Adipose tissue (tissue), 3 donors: ENCODE measurements at regions not wholly inside any gene's neighbourhood (a gene's known extent, or its start where the extent isn't known, plus 50 kb on each side); places are given as distances from the start of the nearest gene placed in this dataset.
A peak's percentile ranks its signal among the peaks of the same experiment; 100 is the strongest.

ENCODE experiments used
- H3K27ac ChIP-seq: one replicate; pipeline ENCODE4 v1.5.1; 2013; ENCODE audit warnings: low read depth, low read length
- WGBS, 3 donors: extraction: QIAGEN DNeasy Blood & Tissue Kit; methylation state at CpG; one replicate each; pipeline ENCODE4 v1.1.7; 2013; 5-methylcytosine and 5-hydroxymethylcytosine counted together
- donor health status: healthy with polysubstance abuse.
- donor health status: Bipolar disorder and iron deficiency.
- donor health status: healthy.

DNA sequence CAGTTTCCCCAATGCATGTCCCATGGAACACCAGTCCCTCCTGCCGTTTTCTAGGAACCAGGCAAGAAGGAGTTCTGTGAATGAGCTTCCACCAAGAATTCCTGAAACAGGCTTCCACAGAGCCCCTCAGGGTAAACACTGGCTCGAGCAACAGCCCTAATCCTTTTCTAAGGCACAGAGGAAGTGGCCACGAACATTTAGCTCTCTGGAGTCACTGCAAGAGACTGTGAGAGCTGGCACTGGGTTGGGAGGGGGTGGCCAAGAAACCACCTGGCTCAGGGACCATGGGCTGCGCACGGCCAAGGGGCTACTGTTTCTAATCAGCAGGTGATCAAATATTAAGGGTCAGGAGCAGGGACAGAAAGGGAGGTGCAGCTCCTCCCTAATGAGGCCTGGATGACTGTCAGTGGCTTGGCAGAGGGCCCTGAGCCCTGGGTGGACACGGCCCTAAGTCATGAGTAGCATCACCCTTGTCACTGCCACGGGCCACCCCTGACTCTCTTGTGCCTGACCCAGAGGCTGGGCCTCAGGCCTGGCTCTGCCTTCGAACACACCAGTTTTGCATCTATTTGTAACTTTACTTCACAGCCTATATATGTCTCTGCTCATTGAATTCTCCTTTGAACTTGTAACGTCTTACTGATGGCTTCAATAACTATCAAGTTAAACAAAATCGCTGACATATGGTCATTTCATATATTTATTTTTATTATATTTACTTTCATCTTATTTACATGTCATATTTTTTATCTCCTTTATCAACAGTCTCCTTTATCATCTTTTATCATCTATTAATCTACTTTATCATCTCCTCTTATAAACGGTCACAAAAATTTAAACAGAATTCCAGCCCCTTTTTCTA lies 154.0 kb downstream of the DICER1 start:
- 71 to 75% (median 72%) methylated on average over 11 of the region's 11 CpGs for WGBS, 3 donors
- peak overlapping the region; percentile 12 for H3K27ac ChIP-seq

DNA sequence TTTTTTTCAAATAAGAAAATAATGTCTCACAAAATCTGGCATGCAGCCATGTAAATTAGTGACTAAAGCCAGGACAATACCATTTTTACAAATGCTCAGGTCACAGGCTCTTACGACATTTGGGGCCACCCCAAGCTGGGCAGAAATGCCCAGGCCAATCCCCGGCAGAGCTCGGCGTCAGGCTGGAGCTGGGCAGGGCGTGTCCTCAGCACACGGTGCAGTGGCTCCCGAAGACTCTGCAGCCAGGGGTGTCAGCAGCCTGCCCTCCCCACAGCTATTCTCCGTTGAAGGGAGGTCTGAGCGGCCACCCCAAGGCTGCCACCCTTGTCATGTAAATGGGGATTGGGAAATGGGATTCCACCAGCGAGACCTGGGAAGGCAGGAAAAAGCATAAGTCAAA lies 158.6 kb downstream of the DICER1 start:
- H3K27ac ChIP-seq: no peak overlapping the region
- WGBS, 3 donors: 24 to 37% (median 37%) methylated on average over 10 of the region's 10 CpGs

- H3K27ac ChIP-seq: no peak overlapping the region
- 73 to 88% (median 79%) methylated on average over 2 of the region's 2 CpGs for whole genome bisulfite sequencing, 3 donors
These were observed 159.2 kb downstream of the DICER1 start for GRCh38 chr14:94998110-94998509.

DNA sequence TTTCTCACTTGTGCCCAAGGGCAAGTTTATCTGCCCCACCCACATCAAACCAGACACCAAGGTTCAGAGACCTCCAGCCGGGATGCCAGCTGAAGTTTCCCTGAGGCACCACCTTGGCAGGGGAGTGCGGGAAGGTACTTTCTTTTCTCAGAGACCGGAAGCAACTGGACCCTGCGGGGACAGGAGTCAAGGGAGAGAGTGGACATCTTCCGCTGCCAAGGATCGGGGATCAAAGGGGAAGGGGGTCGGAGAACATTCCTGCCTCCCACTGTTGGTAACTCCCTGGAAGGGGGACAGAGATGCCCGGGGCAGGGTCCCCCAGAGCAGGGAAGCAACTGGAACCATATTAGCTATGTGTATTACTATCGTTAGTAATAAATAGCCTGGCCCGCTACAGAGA lies 161.8 kb downstream of the DICER1 start:
- WGBS, 3 donors: 88 to 93% (median 90%) methylated on average over 10 of the region's 10 CpGs
- H3K27ac ChIP-seq: no peak overlapping the region

DNA sequence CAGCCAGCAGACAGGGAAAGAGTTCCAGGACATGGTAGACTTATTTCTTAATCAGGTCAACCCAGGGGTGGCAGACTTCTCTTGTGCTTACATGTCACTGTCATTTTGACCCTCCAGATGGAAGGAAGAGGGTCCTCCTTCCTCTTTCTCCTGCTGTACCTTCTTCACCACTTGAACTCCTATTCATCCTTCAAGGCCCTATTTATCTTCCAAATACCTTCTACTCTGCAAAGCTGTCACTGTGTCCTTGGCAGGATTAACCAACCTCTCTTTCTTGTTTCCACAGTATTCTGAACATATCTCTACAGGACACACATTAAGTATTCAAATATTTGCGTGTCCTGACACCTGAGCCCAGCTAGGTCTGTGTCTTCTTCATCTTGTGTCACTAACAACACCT lies 163.1 kb downstream of the DICER1 start:
- WGBS, 3 donors: 96 to 100% (median 100%) methylated on average over 1 of the region's 1 CpG
- H3K27ac ChIP-seq: no peak overlapping the region

DNA sequence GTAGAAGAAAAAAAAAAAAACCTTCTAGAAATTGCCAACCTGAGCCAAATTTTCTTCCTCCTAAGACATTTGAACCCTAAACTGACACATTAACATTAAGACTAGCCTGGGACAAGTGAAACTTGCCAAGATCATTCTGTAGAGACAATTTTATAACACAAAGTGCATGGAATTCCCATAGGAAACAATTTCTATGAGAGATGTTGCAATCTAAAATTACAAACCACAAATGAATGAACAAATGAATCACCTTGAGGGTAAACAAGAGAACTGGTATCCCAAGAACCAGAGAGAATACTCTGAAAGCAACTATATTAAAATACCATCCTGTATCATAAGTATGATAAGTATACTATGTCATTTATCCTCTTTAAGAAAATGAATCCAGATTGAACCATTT lies 165.3 kb downstream of the DICER1 start:
- H3K27ac ChIP-seq: no peak overlapping the region

DNA sequence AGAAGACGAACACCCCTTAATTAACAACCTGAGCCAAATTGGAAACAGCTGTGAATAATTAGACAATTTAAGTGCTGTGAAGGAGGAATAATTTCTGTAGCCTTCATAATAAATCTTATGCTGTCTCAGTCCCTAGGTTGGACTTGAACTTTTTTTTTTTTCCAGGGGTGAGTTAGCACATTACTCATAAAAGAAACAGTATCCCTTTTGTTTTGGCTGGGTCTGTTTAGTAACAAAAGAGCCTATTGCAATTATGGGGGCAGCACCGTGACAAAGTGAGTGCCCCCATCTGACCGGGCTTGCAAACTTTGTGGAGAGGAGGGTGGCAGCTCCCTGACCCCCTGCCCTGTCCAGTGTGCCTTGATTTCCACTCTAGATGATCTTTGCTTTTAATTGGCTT lies 167.4 kb downstream of the DICER1 start:
- no peak overlapping the region for H3K27ac ChIP-seq
- 43 to 59% (median 56%) methylated on average over 3 of the region's 3 CpGs for WGBS, 3 donors

GRCh38 chr14:94989417-94989816 lies 167.9 kb downstream of the DICER1 start:
- WGBS, 3 donors: 53 to 80% (median 76%) methylated on average over 4 of the region's 4 CpGs
- H3K27ac ChIP-seq: no peak overlapping the region

- H3K27ac ChIP-seq: no peak overlapping the region
- WGBS, 3 donors: 93 to 98% (median 93%) methylated on average over 2 of the region's 2 CpGs
These were observed 169.9 kb downstream of the DICER1 start for GRCh38 chr14:94987409-94987808.

DNA sequence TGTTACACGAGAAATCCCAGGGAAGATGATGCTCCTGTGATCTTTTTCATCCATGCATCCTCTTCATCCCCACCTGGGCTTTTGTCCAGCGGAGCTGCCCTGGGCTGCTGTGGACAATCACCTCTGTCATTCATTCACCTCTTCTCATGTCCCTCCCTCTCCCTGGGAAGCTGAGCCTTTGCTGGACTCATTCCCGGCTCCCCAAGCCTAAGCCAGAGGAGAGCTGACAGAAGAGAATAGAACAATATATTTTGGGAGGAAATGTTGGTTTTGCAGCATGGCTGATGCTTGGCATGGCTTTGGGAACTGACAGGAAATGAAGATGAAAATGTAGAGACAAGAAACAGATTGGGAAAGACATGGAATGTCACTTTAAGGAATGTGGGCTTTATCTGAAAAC lies 177.4 kb downstream of the DICER1 start:
- H3K27ac ChIP-seq: no peak overlapping the region
- WGBS, 3 donors: 53 to 75% (median 65%) methylated on average over 3 of the region's 3 CpGs

DNA sequence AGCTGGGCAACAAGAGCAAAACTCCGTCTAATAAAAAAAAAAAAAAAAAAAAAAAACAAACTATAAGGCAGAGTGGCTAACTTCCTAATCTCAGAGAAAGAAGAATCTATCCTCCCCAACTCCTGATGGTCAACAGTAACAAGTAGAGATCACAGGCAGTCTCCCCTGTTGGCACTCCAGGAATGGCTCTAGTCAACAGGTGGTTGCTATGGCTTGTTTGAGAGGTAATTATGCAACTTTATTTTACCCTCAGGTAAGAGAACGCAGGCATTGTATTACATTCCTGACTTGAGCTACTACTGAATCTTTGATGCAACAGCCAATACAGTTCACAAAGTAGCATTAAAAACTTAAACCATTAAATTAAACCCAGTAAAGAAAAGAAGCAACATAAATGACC lies 180.3 kb downstream of the DICER1 start:
- H3K27ac ChIP-seq: no peak overlapping the region
- WGBS, 3 donors: 86 to 98% (median 89%) methylated on average over 2 of the region's 2 CpGs

DNA sequence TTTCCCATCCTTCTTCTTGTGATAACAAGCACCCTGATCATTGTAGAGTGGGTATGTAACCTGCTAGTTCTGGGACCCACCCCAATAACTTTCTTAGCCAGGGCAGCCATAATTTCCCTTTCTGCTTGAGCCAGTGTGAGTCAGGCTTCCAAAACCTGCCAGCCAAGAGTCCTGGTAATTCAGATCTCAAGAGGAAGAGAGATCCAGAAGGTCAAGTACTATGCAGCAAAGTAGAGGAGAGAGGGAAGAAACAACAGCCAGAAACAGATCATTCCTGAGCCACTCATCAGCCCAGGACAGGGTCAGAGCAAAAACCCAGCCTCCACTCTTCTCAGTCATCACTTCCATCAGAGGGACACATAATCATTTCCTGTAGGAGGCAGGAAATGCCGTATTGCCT lies 182.0 kb downstream of the DICER1 start:
- H3K27ac ChIP-seq: no peak overlapping the region
- 58 to 94% (median 64%) methylated on average over 1 of the region's 1 CpG for WGBS, 3 donors

DNA sequence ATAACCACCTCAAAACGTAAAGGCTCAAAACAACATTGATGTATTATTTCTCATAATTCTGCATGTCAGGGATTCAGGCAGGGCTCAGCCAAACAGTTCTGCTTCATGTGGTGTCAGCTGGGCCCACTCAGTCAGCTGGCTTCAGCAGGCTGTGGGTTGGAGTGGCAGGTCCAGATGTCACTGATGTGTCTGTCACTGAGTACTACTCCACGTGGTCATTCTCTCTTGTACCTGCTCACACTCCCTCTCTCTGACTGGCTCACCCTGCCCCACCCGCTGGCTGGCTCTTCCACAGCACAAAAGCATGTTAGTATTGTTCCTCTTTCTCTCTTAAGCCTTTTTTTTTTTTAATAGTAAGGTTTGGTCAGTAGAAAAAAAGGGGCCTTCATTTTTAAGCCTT lies 182.4 kb downstream of the DICER1 start:
- 45 to 49% (median 49%) methylated on average over 3 of the region's 3 CpGs for WGBS, 3 donors
- no peak overlapping the region for H3K27ac ChIP-seq

GRCh38 chr14:94974422-94974821 lies 182.9 kb downstream of the DICER1 start:
- 14 to 72% (median 71%) methylated on average over 2 of the region's 2 CpGs for WGBS, 3 donors
- H3K27ac ChIP-seq: no peak overlapping the region

- no peak overlapping the region for H3K27ac ChIP-seq
- 32 to 67% (median 38%) methylated on average over 10 of the region's 10 CpGs for WGBS, 3 donors
These were observed 185.6 kb downstream of the DICER1 start for GRCh38 chr14:94971750-94972149.

DNA sequence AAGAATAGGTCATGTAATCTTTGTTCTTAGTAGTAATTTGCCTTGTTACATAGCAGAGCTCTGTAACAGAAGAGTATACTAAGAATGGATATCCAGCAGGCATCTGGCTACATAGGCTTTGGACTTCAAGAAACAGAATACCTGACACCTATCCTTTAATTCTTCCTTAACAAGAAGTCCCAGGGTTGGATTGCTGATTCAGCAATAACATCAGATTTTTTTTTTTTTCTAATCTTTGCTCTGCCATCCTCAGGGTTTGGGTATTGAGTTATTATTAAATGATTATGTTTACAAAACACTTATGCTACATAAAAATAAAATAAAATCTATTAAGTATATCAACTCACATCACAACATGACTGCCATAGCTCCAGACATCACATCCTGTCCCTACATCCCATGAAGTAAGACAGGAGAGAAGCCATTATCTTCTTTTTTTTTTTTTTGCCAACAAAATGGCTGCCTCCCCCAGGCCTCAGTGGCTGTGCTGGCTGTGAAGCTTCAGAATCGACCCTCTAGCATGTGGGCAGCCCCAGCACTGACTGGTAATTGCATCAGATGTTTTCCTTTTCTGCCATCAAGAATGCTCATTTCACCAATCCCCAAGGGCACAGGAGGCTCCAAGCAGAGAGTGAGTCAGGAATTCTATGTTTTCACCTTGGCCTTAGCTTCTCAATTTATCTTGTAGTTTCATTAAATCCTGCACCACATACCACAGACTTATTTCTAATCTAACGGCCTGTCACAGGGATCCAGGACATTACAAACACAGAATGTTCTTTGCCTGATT lies 186.2 kb downstream of the DICER1 start:
- 37 to 70% (median 57%) methylated on average over 2 of the region's 2 CpGs for WGBS, 3 donors
- H3K27ac ChIP-seq: no peak overlapping the region

DNA sequence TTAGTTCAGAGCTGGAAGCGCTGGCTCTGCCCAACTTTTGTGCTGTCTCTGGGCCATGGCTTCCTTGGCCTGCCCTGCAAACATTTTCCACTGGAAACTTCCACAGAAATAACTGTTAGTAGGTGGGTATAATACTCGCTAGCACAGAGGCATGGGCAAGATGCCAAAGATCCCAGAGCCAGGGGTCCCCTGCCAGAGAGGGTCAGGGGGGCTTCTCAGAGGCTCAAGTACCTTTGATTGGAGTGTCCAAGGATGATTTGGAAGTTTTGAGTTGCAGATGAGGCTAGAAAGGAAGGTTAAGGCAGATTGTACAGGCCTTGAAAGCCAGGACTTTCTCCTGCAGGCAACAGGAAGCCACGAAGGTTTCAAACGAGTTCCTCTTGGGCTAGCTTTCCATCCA lies 187.6 kb downstream of the DICER1 start:
- no peak overlapping the region for H3K27ac ChIP-seq
- WGBS, 3 donors: 62 to 86% (median 73%) methylated on average over 4 of the region's 4 CpGs

DNA sequence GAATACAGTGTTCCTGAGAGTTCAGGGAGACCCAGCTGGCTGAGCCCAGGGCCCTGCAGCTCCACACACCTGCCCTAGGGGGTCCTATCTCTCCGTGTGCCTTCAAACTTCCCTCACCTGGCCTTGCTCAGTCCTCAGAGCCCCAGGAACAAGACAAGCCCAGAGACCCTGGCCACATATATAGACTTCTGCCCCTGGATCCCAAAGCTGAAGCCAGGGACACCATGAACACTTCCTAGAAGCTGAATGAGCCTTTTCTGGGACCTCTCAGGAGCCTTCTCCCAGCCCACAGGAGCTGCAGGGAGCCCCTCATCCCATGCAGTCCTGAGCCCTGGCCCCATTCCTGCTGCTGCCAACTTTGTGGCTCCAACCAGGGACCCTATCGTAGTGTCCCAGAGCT lies 190.5 kb downstream of the DICER1 start:
- no peak overlapping the region for H3K27ac ChIP-seq
- WGBS, 3 donors: 78 to 95% (median 80%) methylated on average over 2 of the region's 2 CpGs

DNA sequence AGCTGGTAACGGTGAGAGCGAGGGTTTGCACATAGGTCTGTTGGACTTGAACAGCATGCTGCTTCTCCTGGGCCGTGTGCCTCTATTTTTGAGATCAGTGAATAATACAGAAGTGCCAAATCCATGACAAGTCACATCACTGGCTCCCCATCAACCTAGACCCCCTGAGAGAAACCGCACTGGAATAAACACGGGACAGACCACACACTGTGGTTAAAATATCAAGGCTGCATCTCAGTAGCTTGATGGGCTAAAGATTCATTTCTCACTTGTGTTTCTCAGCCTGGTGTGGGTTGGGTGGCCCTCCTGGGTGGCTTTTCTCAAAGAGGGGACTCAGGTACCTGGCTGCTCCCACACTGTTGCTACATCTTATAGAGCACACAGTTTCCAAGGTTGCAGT lies 191.0 kb downstream of the DICER1 start:
- 69 to 73% (median 71%) methylated on average over 5 of the region's 5 CpGs for WGBS, 3 donors
- no peak overlapping the region for H3K27ac ChIP-seq
